OCI-LY1 (cell line): ENCODE measurements at regions not wholly inside any gene's neighbourhood (a gene's known extent, or its start where the extent isn't known, plus 50 kb on each side); places are given as distances from the start of the nearest gene placed in this dataset.

ENCODE experiments used
- H2AFZ ChIP-seq: fragments of 200-600 bp; sonication (generic), shearing (Covaris generic); 2 replicates; pipeline ENCODE4 v1.6.0; 2014; ENCODE audit warnings: antibody characterized with exemption, mild to moderate bottlenecking, low read length
- H3F3A ChIP-seq: fragments of 200-600 bp; sonication (generic), shearing (Covaris generic); 2 replicates; pipeline ENCODE4 v1.6.0; 2014; ENCODE audit warnings: mild to moderate bottlenecking, antibody characterized with exemption, low read length, moderate library complexity; ENCODE audit not compliant: insufficient read depth
- H3K27ac ChIP-seq: fragments of 200-600 bp; sonication (generic); 2 replicates; pipeline ENCODE4 v1.5.1; 2014; ENCODE audit warnings: low read length, mixed run types, mild to moderate bottlenecking, low read depth; ENCODE audit not compliant: poor library complexity, severe bottlenecking
- H3K27me3 ChIP-seq: fragments of 200-600 bp; sonication (generic); 2 replicates; pipeline ENCODE4 v1.6.0; 2014; ENCODE audit warnings: antibody characterized with exemption, mild to moderate bottlenecking, low read length, moderate library complexity; ENCODE audit not compliant: insufficient read depth
- H3K36me3 ChIP-seq: fragments of 200-600 bp; sonication (generic); 2 replicates; pipeline ENCODE4 v1.6.1; 2014; ENCODE audit warnings: mild to moderate bottlenecking, antibody characterized with exemption, low read length, moderate library complexity, mixed read lengths; ENCODE audit not compliant: insufficient read depth
- H3K4me1 ChIP-seq: fragments of 200-600 bp; sonication (generic); 2 replicates; pipeline ENCODE4 v1.5.1; 2014; ENCODE audit warnings: mild to moderate bottlenecking, low read length, moderate library complexity; ENCODE audit not compliant: insufficient read depth, severe bottlenecking
- H3K4me2 ChIP-seq: fragments of 200-600 bp; sonication (generic), shearing (Covaris generic); 2 replicates; pipeline ENCODE4 v1.6.1; 2014; ENCODE audit warnings: low read length
- H3K4me3 ChIP-seq: fragments of 200-600 bp; sonication (generic); 2 replicates; pipeline ENCODE4 v1.5.1; 2014; ENCODE audit warnings: low read length, low read depth, mild to moderate bottlenecking, mixed read lengths; ENCODE audit not compliant: poor library complexity, severe bottlenecking
- H3K79me2 ChIP-seq: fragments of 200-600 bp; shearing (Covaris generic); 2 replicates; pipeline ENCODE4 v1.6.1; 2016; ENCODE audit warnings: mixed run types, low read length, mixed read lengths; ENCODE audit not compliant: insufficient read depth
- H3K9ac ChIP-seq: fragments of 200-600 bp; sonication (generic), shearing (Covaris generic); 2 replicates; pipeline ENCODE4 v1.6.1; 2014; ENCODE audit warnings: mild to moderate bottlenecking, low read length, mixed read lengths
- H3K9me2 ChIP-seq: fragments of 200-600 bp; sonication (generic), shearing (Covaris generic); 2 replicates; pipeline ENCODE4 v1.6.1; 2014; ENCODE audit warnings: low read depth, mild to moderate bottlenecking, low read length, mixed read lengths
- H3K9me3 ChIP-seq: fragments of 200-600 bp; shearing (Covaris generic); 2 replicates; pipeline ENCODE4 v1.6.1; 2014; ENCODE audit warnings: low read length, mixed read lengths
- H4K20me1 ChIP-seq: fragments of 200-600 bp; sonication (generic), shearing (Covaris generic); 2 replicates; pipeline ENCODE4 v1.6.0; 2016; ENCODE audit warnings: mild to moderate bottlenecking, low read length; ENCODE audit not compliant: insufficient read depth
- EZH2 ChIP-seq: fragments of 200-600 bp; sonication (generic), shearing (Covaris generic); IDR thresholded peaks from 2 replicates; pipeline ENCODE4 v1.8.0; 2017; ENCODE audit warnings: borderline replicate concordance, mixed run types, mild to moderate bottlenecking, antibody characterized with exemption, low read length, moderate library complexity, mixed read lengths
- TF ChIP-seq, protein P1 (sequence below): fragments of 200-600 bp; sonication (generic), shearing (Covaris generic); IDR thresholded peaks from 2 replicates; pipeline ENCODE4 v1.5.1; 2017; ENCODE audit warnings: mild to moderate bottlenecking, antibody characterized with exemption, low read length, moderate library complexity, mixed read lengths

DNA sequence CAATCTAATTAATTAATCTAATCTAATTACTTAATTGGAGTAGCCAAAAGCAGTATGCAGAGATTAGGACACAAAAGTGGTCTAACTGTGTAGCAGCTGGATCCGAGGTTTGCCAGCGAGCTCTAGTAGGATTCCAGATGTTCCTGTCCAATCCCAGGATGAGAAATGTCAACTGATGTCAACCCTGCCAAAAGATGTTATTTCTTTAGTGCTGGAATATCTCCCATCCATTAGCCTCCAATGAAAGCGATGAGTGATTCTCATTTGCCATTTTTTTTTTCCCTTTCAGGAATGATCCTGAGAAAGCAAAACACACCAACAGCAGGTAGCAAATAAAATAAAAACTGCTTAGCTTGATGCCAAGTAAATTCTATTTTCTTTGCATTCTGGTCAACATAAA lies 372.9 kb downstream of the STIM2 start:
- no peaks in the 10 kb centered on the region for H3K9me3 ChIP-seq
- H3K36me3 ChIP-seq, result no peaks in the 10 kb centered on the region
- H3K4me1 ChIP-seq, result no peaks in the 10 kb centered on the region
- H3K79me2 ChIP-seq, result no peaks in the 10 kb centered on the region
- H3K9me2 ChIP-seq, result no peaks in the 10 kb centered on the region
- no peaks in the 10 kb centered on the region for H3F3A ChIP-seq
- no peak overlapping the region for H3K4me3 ChIP-seq
- H3K27me3 ChIP-seq, result no peaks in the 10 kb centered on the region
- H3K4me2 ChIP-seq, result no peak overlapping the region
- no peaks in the 10 kb centered on the region for H4K20me1 ChIP-seq
- TF ChIP-seq, protein P1, sequence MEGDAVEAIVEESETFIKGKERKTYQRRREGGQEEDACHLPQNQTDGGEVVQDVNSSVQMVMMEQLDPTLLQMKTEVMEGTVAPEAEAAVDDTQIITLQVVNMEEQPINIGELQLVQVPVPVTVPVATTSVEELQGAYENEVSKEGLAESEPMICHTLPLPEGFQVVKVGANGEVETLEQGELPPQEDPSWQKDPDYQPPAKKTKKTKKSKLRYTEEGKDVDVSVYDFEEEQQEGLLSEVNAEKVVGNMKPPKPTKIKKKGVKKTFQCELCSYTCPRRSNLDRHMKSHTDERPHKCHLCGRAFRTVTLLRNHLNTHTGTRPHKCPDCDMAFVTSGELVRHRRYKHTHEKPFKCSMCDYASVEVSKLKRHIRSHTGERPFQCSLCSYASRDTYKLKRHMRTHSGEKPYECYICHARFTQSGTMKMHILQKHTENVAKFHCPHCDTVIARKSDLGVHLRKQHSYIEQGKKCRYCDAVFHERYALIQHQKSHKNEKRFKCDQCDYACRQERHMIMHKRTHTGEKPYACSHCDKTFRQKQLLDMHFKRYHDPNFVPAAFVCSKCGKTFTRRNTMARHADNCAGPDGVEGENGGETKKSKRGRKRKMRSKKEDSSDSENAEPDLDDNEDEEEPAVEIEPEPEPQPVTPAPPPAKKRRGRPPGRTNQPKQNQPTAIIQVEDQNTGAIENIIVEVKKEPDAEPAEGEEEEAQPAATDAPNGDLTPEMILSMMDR, result no peak
- no peak for TF ChIP-seq EZH2
- no peak overlapping the region for H3K27ac ChIP-seq
- H3K9ac ChIP-seq, result no peak overlapping the region
- no peak overlapping the region for H2AFZ ChIP-seq

GRCh38 chr4:27234306-27234899 lies 373.8 kb downstream of the STIM2 start:
- TF ChIP-seq, protein P1, result no peak
- no peak for TF ChIP-seq EZH2
- no peaks in the 10 kb centered on the region for H3K4me1 ChIP-seq
- H3K9ac ChIP-seq, result no peak overlapping the region
- no peaks in the 10 kb centered on the region for H3K9me3 ChIP-seq
- H3K36me3 ChIP-seq, result no peaks in the 10 kb centered on the region
- no peak overlapping the region for H3K4me2 ChIP-seq
- no peaks in the 10 kb centered on the region for H3F3A ChIP-seq
- no peak overlapping the region for H3K4me3 ChIP-seq
- no peak overlapping the region for H3K27ac ChIP-seq
- H2AFZ ChIP-seq, result no peak overlapping the region
- H3K9me2 ChIP-seq, result no peaks in the 10 kb centered on the region
- H4K20me1 ChIP-seq, result no peaks in the 10 kb centered on the region
- no peaks in the 10 kb centered on the region for H3K79me2 ChIP-seq
- H3K27me3 ChIP-seq, result no peaks in the 10 kb centered on the region

GRCh38 chr4:27239641-27240040 lies 379.0 kb downstream of the STIM2 start:
- TF ChIP-seq EZH2, result no peak
- TF ChIP-seq, protein P1, result no peak
- no peak overlapping the region for H2AFZ ChIP-seq
- H3K9me3 ChIP-seq, result no peaks in the 10 kb centered on the region
- no peaks in the 10 kb centered on the region for H3K36me3 ChIP-seq
- no peak overlapping the region for H3K4me3 ChIP-seq
- H3K4me2 ChIP-seq, result no peak overlapping the region
- no peak overlapping the region for H3K9ac ChIP-seq
- H3K27ac ChIP-seq, result no peak overlapping the region
- H4K20me1 ChIP-seq, result no peaks in the 10 kb centered on the region
- H3K9me2 ChIP-seq, result no peaks in the 10 kb centered on the region
- H3K79me2 ChIP-seq, result no peaks in the 10 kb centered on the region
- H3K4me1 ChIP-seq, result no peaks in the 10 kb centered on the region
- H3K27me3 ChIP-seq, result no peaks in the 10 kb centered on the region
- H3F3A ChIP-seq, result no peaks in the 10 kb centered on the region
